H9 (cell line): ENCODE measurements at regions not wholly inside any gene's neighbourhood (a gene's known extent, or its start where the extent isn't known, plus 50 kb on each side); places are given as distances from the start of the nearest gene placed in this dataset.

Experiments
- DNase-seq: peaks from one replicate; pipeline ENCODE4 v3.0.0-alpha.2; 2017
- H2AFZ ChIP-seq: one replicate; pipeline ENCODE4 v1.6.1; 2013; ENCODE audit warnings: mild to moderate bottlenecking, low read length, control low read depth, moderate library complexity
- H2AK5ac ChIP-seq: 2 replicates; pipeline ENCODE4 v1.6.1; 2013; ENCODE audit warnings: low read length, control low read depth, mixed read lengths; ENCODE audit not compliant: insufficient read length
- H2BK120ac ChIP-seq: one replicate; pipeline ENCODE4 v1.6.1; 2013; ENCODE audit warnings: low read depth, mild to moderate bottlenecking, low read length, control low read depth, inconsistent platforms; ENCODE audit not compliant: poor library complexity, severe bottlenecking
- H2BK12ac ChIP-seq: 2 replicates; pipeline ENCODE4 v1.6.1; 2013; ENCODE audit warnings: low read length, control low read depth, mixed read lengths, low read depth; ENCODE audit not compliant: insufficient read length
- H2BK15ac ChIP-seq: 2 replicates; pipeline ENCODE4 v1.6.1; 2013; ENCODE audit warnings: low read depth, low read length, control low read depth
- H2BK20ac ChIP-seq: one replicate; pipeline ENCODE4 v1.6.1; 2013; ENCODE audit warnings: low read depth, mild to moderate bottlenecking, low read length, control low read depth, inconsistent platforms; ENCODE audit not compliant: poor library complexity, severe bottlenecking
- H2BK5ac ChIP-seq: 2 replicates; pipeline ENCODE4 v1.6.1; 2013; ENCODE audit warnings: low read length, control low read depth, mixed read lengths; ENCODE audit not compliant: insufficient read length
- H3K14ac ChIP-seq: 2 replicates; pipeline ENCODE4 v1.6.1; 2013; ENCODE audit warnings: low read length, control low read depth; ENCODE audit not compliant: insufficient read depth
- H3K18ac ChIP-seq: 2 replicates; pipeline ENCODE4 v1.6.1; 2013; ENCODE audit warnings: low read depth, mild to moderate bottlenecking, mixed read lengths, low read length, control low read depth; ENCODE audit not compliant: insufficient read length
- H3K23ac ChIP-seq: 2 replicates; pipeline ENCODE4 v1.6.1; 2013; ENCODE audit warnings: low read length, control low read depth, mixed read lengths, low read depth; ENCODE audit not compliant: insufficient read length
- H3K23me2 ChIP-seq: 2 replicates; pipeline ENCODE4 v1.6.1; 2013; ENCODE audit warnings: low read depth, mild to moderate bottlenecking, mixed read lengths, low read length, control low read depth; ENCODE audit not compliant: insufficient read length, poor library complexity, severe bottlenecking
- H3K27ac ChIP-seq: 2 replicates; pipeline ENCODE4 v1.5.1; 2013; ENCODE audit warnings: low read length, control low read depth, mixed read lengths, low read depth; ENCODE audit not compliant: insufficient read length
- H3K27me3 ChIP-seq: 2 replicates; pipeline ENCODE4 v1.6.1; 2013; ENCODE audit warnings: low read length, control low read depth, inconsistent platforms; ENCODE audit not compliant: insufficient read depth
- H3K4ac ChIP-seq: 2 replicates; pipeline ENCODE4 v1.6.1; 2013; ENCODE audit warnings: low read depth, mild to moderate bottlenecking, control low read depth, inconsistent platforms, low read length, moderate library complexity
- H3K4me1 ChIP-seq: 2 replicates; pipeline ENCODE4 v1.6.1; 2013; ENCODE audit warnings: low read length, control low read depth, inconsistent platforms; ENCODE audit not compliant: insufficient read depth
- H3K4me2 ChIP-seq: 2 replicates; pipeline ENCODE4 v1.6.1; 2013; ENCODE audit warnings: low read length, control low read depth, mixed read lengths; ENCODE audit not compliant: insufficient read length, insufficient read depth
- H3K56ac ChIP-seq: 2 replicates; pipeline ENCODE4 v1.6.1; 2013; ENCODE audit warnings: low read depth, mild to moderate bottlenecking, mixed read lengths, low read length, control low read depth; ENCODE audit not compliant: insufficient read length
- H3K79me1 ChIP-seq: 2 replicates; pipeline ENCODE4 v1.6.1; 2013; ENCODE audit warnings: low read depth, mild to moderate bottlenecking, moderate library complexity, low read length, control low read depth, inconsistent platforms; ENCODE audit not compliant: insufficient read depth, poor library complexity, severe bottlenecking
- H3K79me2 ChIP-seq: 2 replicates; pipeline ENCODE4 v1.6.1; 2013; ENCODE audit warnings: low read length, control low read depth, inconsistent platforms; ENCODE audit not compliant: insufficient read depth
- H3K9ac ChIP-seq: 2 replicates; pipeline ENCODE4 v1.6.1; 2013; ENCODE audit warnings: low read length, control low read depth, mixed read lengths; ENCODE audit not compliant: insufficient read length; ENCODE audit errors: extremely low read depth
- H3K9me3 ChIP-seq: one replicate; pipeline ENCODE4 v1.6.1; 2013; ENCODE audit warnings: low read depth, low read length, inconsistent platforms; ENCODE audit not compliant: control insufficient read depth
- H3T11ph ChIP-seq: one replicate; pipeline ENCODE4 v1.6.1; 2013; ENCODE audit warnings: mild to moderate bottlenecking, low read length, control low read depth, inconsistent platforms
- H4K20me1 ChIP-seq: one replicate; pipeline ENCODE4 v1.6.1; 2013; ENCODE audit not compliant: control insufficient read depth, insufficient read length, insufficient read depth
- H4K5ac ChIP-seq: 2 replicates; pipeline ENCODE4 v1.6.1; 2013; ENCODE audit warnings: low read depth, mild to moderate bottlenecking, mixed read lengths, low read length, control low read depth; ENCODE audit not compliant: insufficient read length
- H4K8ac ChIP-seq: replicated peaks from 2 replicates; pipeline ENCODE4 v1.6.1; 2013; ENCODE audit warnings: low read length, control low read depth, mixed read lengths, low read depth; ENCODE audit not compliant: insufficient read length
- H4K91ac ChIP-seq: 2 replicates; pipeline ENCODE4 v1.6.1; 2013; ENCODE audit warnings: low read depth, mild to moderate bottlenecking, moderate library complexity, mixed read lengths, low read length, control low read depth; ENCODE audit not compliant: insufficient read length
- H3K27ac Mint-ChIP-seq, 3 experiments: 2 replicates in 2 of 3; 3 replicates in 1 of 3; pipeline ENCODE4 v1.8.0; 2020 to 2021; ENCODE audit warnings: mixed read lengths in 3 of 3, mild to moderate bottlenecking in 1 of 3, moderate library complexity in 1 of 3
- H3K27me3 Mint-ChIP-seq: 2 replicates; pipeline ENCODE4 v1.8.0; 2021; ENCODE audit warnings: low read depth, mild to moderate bottlenecking, moderate library complexity, mixed read lengths
- H3K36me3 Mint-ChIP-seq, 3 experiments: 2 replicates in 2 of 3; 3 replicates in 1 of 3; pipeline ENCODE4 v1.8.0; 2020 to 2021; ENCODE audit warnings: low read depth in 3 of 3, mixed read lengths in 3 of 3; ENCODE audit not compliant: insufficient read depth in 1 of 3
- H3K4me1 Mint-ChIP-seq, 2 experiments: 2 replicates each; pipeline ENCODE4 v1.8.0; 2020; ENCODE audit warnings: mixed read lengths in 2 of 2
- H3K4me3 Mint-ChIP-seq, 2 experiments: 2 replicates in 1 of 2; 3 replicates in 1 of 2; pipeline ENCODE4 v1.8.0; 2020 to 2021; ENCODE audit warnings: mild to moderate bottlenecking in 2 of 2, mixed read lengths in 2 of 2, moderate library complexity in 1 of 2
- H3K9me3 Mint-ChIP-seq, 2 experiments: 2 replicates in 1 of 2; 3 replicates in 1 of 2; pipeline ENCODE4 v1.8.0; 2020; ENCODE audit warnings: mild to moderate bottlenecking in 2 of 2, mixed read lengths in 2 of 2, moderate library complexity in 1 of 2
- WGBS: extraction: QIAGEN DNeasy Blood & Tissue Kit; methylation state at CpG from one replicate; pipeline ENCODE4 v1.1.7; 2013; ENCODE audit warnings: missing lambda C conversion rate, low lambda C conversion rate, mixed read lengths; ENCODE audit not compliant: insufficient read length; ENCODE audit errors: extremely low coverage; 5-methylcytosine and 5-hydroxymethylcytosine counted together
- TF ChIP-seq, protein P1 (sequence below): fragments of 200-600 bp; sonication (generic); conservative IDR thresholded peaks from 3 replicates; pipeline ENCODE4 v1.8.0; 2021; ENCODE audit warnings: antibody characterized with exemption, mild to moderate bottlenecking

DNA sequence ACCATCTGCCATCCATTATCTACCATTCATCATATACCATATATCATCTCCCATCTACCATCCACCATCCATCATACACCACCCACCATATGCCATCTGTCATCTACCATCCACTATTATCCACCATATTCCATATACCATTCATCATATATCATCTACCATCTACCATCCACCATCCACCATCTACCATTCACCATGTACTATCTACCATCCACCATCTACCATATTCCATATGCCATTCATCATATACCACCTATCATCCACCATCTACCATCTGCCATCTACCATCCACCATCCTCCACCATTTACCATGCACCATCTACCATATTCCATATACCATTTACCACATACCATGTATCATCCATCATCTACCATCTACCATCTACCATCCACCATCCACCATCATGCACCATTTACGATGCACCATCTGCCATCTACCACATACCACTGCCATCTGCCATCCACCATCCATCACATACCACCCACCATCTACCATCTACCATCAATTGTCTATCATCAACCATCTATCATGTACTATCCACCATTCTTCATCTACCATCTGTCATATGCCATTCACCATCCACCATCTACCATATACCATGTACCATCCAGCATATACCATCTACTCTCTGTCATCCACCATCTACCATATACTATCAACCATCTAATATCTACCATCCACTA is 50.6 kb upstream of the RAB4A start:
- no peak overlapping the region for H3K9ac ChIP-seq
- H3K27ac ChIP-seq: no peak overlapping the region
- no peaks in the 10 kb centered on the region for H3K23me2 ChIP-seq
- Mint-ChIP-seq H3K27me3 (peaks cover 1% of the 10 kb centered on the region; the same call in 1 of the 2 replicates), H3K9me3 (no peaks in the 10 kb centered on the region; a peak in 2 of 5 replicates), H3K4me1 (peaks cover 2 to 8% of the 10 kb centered on the region in 2 experiments), H3K4me3 (no peak overlapping the region), H3K36me3 (no peaks in the 10 kb centered on the region), H3K27ac (no peak overlapping the region)
- no peaks in the 10 kb centered on the region for H3K9me3 ChIP-seq
- H4K8ac ChIP-seq: no peak overlapping the region
- no peaks in the 10 kb centered on the region; the same call in 1 of the 2 replicates for H3K4me1 ChIP-seq
- DNase-seq: no peak
- H3K14ac ChIP-seq: no peak overlapping the region
- no peak overlapping the region for H2AFZ ChIP-seq
- no peak overlapping the region for H3K4ac ChIP-seq
- H2AK5ac ChIP-seq: no peak overlapping the region
- no peak overlapping the region for H3K18ac ChIP-seq
- no peak overlapping the region for H2BK12ac ChIP-seq
- no peak overlapping the region for H4K91ac ChIP-seq
- H3K79me2 ChIP-seq: no peaks in the 10 kb centered on the region; the same call in 1 of the 2 replicates
- no peak overlapping the region for H3T11ph ChIP-seq
- H2BK20ac ChIP-seq: no peak overlapping the region
- no peak overlapping the region for H2BK120ac ChIP-seq
- no peak overlapping the region for H3K56ac ChIP-seq
- H4K5ac ChIP-seq: no peak overlapping the region
- no peak overlapping the region for H2BK5ac ChIP-seq
- no peaks in the 10 kb centered on the region for H3K79me1 ChIP-seq
- 100% methylated on average over 1 of the region's 1 CpG for WGBS
- H4K20me1 ChIP-seq: no peaks in the 10 kb centered on the region
- no peak overlapping the region for H3K23ac ChIP-seq
- no peak overlapping the region for H2BK15ac ChIP-seq
- H3K4me2 ChIP-seq: no peak overlapping the region
- no peaks in the 10 kb centered on the region for H3K27me3 ChIP-seq
- TF ChIP-seq, protein P1, sequence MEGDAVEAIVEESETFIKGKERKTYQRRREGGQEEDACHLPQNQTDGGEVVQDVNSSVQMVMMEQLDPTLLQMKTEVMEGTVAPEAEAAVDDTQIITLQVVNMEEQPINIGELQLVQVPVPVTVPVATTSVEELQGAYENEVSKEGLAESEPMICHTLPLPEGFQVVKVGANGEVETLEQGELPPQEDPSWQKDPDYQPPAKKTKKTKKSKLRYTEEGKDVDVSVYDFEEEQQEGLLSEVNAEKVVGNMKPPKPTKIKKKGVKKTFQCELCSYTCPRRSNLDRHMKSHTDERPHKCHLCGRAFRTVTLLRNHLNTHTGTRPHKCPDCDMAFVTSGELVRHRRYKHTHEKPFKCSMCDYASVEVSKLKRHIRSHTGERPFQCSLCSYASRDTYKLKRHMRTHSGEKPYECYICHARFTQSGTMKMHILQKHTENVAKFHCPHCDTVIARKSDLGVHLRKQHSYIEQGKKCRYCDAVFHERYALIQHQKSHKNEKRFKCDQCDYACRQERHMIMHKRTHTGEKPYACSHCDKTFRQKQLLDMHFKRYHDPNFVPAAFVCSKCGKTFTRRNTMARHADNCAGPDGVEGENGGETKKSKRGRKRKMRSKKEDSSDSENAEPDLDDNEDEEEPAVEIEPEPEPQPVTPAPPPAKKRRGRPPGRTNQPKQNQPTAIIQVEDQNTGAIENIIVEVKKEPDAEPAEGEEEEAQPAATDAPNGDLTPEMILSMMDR: no peak
